ENCODE measurements at regions not wholly inside any gene's neighbourhood (a gene's known extent, or its start where the extent isn't known, plus 50 kb on each side); places are given as distances from the start of the nearest gene placed in this dataset.
"Not testable (repeated sequence)": the region's sequence is repeated elsewhere in the genome, so short reads cannot be mapped to it uniquely, and the experiment has no call there.

DNA sequence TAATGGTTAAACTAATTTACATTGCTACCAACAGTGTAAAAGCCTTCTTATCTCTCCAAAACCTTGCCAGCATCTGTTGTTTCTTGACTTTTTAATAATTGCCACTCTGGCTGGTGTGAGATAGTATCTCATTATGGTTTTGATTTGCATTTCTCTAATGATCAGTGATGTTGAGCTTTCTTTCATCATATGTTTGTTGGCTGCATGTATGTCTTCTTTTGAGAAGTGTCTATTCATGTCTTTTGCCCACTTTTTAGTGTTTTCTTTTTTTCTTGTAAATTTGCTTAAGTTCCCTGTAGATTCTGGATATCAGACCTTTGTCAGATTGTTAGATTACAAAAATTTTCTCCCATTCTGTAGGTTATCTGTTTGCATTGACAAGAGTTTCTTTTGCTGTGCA is 77.0 kb upstream of the MANSC4 start:
- H3K4me1 Mint-ChIP-seq (ENCODE audit: low read depth), result peaks cover 14% of the 10 kb centered on the region
- H3K9me3 Mint-ChIP-seq; H3K27ac Mint-ChIP-seq; DNase-seq; H3K27me3 Mint-ChIP-seq (ENCODE audit: low read depth); intact Hi-C loops (cut with micrococcal nuclease); CTCF ChIA-PET; H3K36me3 Mint-ChIP-seq (ENCODE audit: low read depth); H3K4me3 Mint-ChIP-seq: not testable (repeated sequence)

DNA sequence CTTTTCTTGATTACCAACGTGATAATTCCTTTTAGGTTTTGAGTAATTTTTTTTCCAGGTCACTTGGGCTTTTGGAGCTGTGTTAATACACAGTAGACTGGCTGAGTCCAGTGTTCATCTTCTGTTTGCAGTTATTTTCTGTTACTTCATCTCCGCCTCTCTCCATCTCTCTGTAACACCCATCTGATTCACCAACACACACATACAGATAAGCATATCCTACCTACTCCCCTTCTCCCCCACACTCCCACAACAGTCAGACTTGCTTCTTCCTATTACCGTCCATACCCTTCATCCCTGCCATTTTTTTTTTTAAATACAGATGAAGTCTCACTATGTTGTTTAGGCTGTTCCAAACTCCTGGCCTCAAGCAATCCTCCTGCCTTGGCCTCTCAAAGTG is 72.7 kb upstream of the MANSC4 start:
- peaks cover 12% of the 10 kb centered on the region for H3K9me3 Mint-ChIP-seq
- CTCF ChIA-PET, result no interaction called here
- H3K4me1 Mint-ChIP-seq (ENCODE audit: low read depth), result no peaks in the 10 kb centered on the region
- DNase-seq, result no peak
- peaks cover 2% of the 10 kb centered on the region for H3K36me3 Mint-ChIP-seq (ENCODE audit: low read depth)
- H3K4me3 Mint-ChIP-seq, result no peak overlapping the region
- intact Hi-C loops (cut with micrococcal nuclease), result no loop called here
- peaks cover 7% of the 10 kb centered on the region for H3K27me3 Mint-ChIP-seq (ENCODE audit: low read depth)
- H3K27ac Mint-ChIP-seq, result no peak overlapping the region
